CMK (cell line): ENCODE measurements at regions not wholly inside any gene's neighbourhood (a gene's known extent, or its start where the extent isn't known, plus 50 kb on each side); places are given as distances from the start of the nearest gene placed in this dataset.
"Not testable (repeated sequence)": the region's sequence is repeated elsewhere in the genome, so short reads cannot be mapped to it uniquely, and the experiment has no call there.

ENCODE experiments used
- DNase-seq: peaks from one replicate; pipeline ENCODE4 v3.0.0-alpha.2; 2010; ENCODE audit warnings: low read depth

DNA sequence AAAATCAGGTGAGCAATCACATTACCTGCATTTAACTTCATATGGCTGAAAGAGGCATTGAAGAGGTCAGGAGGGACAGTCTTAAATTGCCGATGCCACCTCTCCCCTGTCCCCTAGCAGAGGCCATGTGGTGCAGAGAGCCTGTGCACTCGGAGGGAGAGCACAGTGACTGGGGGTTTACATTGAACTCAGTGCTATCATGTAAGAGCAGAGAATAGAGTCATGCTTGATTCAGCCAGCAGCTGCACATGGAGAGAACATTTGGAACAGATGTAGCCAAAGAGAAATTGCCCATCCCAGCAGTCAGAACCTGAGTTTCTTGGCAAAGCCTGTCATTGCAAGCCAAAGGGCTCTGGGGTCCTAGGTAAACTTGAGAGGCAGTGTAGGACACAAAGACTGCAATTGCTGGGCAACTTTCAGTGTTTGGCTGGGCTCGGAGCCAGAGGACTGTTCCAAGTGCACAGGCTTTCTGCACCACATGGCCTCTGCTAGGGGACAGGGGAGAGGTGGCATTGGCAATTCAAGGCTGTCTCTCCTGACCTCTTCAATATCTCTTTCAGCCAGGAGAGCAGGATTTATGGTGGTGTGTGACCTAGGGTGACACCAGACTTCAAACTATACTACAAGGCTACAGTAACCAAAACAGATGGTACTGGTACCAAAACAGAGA, 267.1 kb downstream of the REEP3 start:
- no peak for DNase-seq

DNA sequence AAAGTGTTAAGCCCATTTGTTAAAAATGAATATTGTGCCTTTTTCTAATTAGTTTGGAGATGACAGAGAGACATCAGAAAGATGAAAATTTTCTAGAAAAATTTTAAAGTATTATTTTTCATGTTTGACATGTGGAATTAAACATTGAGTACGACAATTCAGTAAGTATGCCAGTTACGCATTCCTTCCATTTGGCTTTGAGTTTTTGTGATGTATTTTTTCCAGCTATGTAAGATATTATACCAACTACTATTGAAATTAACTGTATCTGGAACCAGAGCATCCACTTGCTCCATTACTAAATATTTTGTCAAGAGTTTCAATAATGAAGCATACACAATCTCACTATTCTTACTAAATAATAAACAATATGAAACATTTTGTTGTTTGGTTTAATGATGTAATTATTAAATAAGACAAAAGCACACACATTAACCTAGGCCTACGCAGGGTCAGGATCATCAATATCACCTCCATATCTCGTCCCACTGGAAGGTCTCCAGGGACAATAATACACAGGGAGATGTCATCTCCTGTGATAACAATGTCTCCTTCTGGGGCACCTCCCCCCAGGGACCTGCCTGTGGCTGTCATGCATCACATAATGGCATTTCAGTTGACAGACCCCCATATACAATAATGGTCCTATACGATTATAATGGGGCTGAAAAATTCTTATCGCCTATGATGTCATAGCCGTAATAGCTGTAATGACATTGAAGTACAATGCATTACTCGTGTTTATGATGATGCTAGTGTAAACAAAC, 274.1 kb downstream of the REEP3 start:
- no peak for DNase-seq

DNA sequence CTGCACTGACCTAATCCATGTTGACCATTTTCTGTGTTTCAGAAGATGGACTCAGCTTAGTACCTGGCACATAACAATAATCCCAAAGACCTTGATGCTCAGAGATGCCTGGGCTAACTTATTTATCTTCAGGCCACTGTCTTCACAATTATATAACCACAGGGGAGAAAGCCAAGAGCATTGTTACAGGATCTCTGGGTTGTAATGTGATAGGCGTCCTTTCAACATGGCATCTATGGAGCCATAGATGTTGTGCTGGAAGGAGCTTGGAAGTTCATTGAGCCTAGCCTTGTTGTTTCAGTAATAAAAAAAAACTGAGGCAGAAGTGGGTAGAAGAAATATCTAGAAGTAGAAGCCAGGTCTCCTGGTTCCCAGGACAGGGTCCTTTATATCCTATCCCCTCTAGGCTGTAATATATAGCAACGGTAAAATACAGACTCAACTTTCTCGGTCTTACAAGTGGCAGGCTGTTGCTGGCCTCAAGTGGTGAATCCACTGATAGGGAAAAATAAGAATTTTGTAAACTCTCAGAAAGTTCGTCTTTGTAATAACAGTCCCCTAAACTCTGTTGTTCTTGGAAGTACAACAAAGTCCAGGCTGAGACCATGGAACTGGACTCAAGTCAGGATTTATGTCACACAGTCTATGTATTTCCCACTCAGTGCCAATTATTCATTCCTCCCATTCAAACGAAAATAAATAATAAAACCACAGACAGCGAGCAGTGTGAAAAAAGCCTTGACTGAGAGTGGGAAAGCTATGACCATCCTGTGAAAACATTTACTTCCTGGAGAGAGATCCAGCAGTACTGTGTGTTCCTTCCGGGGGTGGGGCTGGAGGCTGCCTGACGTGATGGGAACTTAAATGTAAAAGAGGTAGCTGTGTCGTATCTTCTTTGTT, 277.6 kb downstream of the REEP3 start:
- DNase-seq = no peak

DNA sequence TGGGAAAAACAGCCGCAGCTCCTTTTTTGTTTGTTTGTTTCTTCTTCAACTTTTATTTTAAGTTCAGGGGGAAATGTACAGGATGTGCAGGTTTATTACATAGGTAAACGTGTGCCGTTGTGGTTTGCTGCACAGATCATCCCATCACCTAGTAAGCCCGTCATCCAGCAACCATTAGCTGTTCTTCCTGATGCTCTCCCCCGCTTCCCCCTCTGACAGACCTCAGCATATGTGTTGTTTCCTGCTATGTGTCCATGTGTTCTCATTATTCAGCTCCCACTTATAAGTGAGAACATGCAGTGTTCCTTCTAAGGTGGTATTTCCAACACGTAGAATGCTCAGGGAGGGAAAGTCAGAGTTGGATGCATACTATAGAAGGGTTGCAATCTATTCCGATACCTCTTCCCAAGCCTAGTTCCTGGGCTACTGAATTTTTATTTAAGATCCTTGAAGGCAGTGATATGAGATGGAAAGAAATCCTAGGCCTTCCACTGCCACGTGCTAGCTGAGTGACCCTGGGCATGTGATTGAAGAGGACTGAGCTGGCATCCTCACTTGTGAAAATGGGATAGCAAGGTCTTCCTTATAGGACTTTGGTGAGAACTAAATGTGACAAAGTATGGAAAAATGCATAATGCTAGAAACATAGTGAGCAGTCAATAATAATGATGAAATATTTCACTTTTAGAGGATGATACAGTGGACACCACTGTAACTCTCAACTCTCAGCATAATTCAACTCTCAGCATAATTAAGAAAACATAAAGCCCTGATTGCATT, 278.5 kb downstream of the REEP3 start:
- DNase-seq = no peak

DNA sequence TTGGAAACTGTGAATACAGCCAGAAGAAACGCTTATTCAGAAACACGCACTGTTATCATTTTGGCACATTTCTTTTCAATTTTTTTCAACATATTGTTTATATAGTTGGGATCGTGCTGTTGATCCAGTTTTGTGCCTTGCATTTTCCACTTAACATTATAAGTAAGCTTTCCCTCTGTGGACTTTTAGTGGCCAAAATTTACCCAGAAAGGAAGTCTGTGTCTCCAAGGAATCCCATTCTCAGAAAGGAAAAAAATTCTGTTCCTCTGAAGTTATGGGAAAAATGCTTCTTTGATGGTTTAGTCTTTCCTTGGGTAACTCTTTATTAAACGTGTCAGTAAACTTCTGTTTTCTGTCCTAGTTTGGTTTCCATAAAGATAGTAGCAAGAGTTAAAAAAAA, 280.0 kb downstream of the REEP3 start:
- no peak for DNase-seq

DNA sequence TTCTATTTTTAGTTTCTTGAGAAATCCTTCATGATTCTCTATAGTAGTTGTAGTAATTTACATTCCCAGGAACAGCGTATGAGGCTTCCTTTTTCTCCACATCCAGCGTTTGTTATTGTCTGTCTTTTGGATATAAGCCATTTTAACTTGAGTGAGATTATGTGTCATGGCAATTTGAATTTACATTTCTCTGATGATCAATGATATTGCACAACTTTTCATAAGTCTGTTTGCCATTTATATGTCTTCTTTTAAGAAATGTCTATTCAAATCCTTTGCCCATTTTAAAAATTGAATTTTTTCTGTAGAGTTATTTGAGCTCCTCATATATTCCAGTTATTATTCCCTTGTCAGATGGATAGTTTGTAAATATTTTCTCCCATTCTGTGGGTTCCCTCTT, 285.1 kb downstream of the REEP3 start:
- DNase-seq = no peak

DNA sequence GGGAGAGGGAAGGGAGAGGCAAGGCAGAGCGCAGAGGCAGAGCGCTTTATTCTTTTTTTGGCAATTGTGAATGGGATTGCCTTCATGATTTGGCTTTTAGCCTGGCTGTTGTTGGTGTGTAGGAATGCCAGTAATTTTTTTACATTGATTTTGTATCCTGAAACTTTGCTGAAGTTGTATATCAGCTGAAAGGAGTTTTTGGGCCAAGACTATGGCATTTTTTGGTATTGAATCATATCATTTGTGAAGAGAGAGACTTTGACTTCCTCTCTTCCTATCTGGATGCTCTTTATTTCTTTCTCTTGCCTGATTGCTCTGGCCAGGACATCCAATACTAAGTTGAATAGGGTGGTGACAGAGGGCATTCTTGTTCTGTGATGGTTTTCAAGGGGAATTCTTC, 291.3 kb downstream of the REEP3 start:
- DNase-seq = no peak

DNA sequence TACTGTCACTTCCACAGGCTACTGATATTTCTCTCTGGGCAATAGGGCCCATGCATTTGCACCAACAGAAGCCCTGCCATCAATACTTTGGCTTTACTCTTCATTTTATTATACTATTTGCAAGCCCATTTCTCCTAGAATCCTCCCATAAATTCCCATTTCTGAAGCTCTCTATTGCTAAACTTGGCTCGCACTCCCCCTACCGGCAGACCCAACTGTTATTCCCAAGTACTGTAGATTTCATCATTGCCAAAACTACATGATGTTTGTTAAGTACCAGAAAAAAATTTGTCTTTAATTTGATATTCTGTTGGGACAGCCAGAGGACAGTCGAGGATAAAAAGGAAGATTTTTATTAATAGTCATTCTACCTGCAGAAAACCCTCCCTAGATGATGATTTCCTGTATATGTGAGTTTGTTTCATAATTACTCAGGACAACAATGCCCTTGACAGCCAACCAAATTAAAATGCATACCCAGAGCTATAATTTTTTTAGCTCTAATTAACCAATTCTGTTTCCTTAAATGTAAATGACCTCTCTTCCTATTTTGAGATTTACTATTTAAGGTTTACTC, 298.6 kb downstream of the REEP3 start:
- peak; percentile 34 for DNase-seq

DNA sequence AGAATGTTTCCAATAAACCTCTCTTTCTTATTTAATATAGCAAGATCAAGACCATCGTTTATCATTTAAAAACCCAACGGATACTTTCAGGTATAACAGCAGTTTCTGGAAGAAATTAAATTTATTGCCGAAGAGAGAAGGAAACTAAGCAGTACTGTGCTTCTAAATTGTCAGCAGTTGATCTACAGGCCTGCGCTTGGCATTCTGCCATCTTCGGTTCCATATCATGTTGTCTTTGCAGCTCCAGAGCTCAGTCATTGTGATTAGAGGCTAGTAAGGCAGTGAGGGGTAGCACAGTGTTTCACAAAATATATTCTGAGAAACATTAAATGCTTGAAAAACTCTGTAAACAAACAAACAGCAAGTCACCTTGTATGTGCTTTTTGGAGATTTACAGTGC, 301.3 kb downstream of the REEP3 start:
- DNase-seq = no peak

DNA sequence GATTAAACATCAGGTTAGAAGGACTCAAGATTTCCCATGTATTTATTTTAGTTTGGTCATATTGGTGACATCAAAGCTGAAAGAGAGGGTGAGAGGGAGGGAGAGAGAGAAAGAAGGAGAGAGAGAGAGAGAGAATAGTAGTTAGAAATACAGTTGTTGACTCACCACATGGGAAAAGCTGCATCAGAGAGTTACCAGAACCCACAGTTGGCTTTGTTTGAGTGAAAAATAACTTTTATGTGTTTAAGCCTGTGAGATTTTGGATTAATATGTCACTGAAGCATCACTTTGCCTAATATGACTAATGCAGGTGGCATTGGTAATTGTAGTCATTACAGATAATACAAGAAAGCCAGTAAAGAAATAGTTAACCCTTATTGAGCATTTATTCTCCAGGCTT, 303.9 kb downstream of the REEP3 start:
- DNase-seq = no peak

DNA sequence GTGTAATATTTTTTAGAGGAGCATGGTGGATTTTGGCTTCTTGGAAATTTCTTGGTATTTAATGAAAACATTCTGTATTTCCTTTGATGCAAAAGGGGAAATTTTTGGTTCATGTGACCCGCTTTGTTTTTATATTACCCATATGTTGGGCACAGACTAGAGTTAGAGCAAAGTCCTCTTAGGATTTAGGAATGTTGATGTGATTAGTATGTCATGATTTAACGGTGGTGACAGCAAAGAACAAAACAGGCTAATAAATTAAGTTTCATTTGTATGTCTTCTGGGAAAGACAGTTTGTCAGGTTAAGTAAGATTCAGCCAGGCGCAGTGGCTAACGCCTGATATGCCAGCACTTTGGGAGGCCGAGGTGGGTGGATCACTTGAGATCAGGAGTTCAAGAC, 304.6 kb downstream of the REEP3 start:
- DNase-seq = no peak

DNA sequence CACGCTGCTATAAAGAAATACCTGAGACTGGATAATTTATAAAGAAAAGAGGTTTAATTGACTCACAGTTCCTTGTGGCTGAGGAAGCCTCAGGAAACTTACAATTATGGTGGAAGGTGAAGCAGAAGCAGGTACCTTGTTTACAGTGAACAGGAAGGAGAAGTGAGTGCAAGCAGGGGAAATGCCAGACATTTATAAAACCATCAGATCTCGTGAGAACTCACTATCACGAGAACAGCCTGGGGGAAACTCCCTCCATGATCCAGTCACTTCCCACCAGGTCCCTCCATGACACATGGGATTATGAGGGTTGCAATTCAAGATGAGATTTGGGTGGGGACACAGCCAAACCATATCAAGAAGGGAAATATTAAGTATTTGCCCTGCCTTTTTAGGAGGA, 305.8 kb downstream of the REEP3 start:
- DNase-seq = not testable (repeated sequence)

DNA sequence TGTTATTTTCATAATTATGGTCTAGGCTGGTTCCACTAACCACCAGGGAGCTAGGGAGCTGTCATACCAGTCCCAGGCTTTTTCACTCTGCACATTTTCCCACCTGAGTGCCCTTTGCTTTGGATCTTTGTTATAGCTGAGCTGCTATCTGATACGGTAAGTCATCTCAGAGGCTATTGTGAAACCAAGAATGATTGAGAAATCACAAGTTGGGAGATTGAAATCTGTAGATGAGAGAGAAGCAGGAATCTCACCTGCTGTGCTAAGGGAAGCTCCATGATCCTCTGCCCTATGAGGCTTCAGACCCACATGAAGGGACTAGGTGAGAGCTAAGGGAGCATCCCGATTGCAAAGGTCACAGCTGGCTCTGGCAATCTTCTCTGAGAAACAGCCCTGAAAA, 307.8 kb downstream of the REEP3 start:
- no peak for DNase-seq

DNA sequence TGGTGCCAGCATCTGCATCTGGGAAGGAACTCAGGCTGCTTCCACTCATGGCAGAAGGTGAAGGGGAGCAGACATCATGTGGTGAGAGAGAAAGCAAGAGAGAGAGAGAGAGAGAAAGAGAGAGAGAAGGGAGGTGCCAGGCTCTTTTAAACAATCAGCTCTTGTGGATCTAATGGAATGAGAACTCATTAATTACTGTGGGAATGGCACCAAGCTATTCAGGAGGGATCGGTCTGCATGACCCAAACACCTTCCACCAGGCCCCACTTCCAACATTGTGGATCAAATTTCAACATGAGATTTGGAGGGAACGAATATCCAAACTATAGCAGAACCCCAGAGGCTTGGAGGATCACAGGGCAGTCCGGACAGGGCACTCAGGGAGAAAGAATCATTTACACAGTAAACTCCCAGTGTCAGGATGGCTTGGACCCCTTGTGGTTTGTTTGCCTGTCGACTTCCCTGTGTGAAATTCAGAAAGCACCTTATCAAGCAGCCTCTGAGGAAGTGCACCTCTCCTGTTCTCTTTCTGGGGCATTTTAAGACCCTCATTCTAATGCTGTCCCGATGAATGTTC, 308.5 kb downstream of the REEP3 start:
- DNase-seq = no peak

DNA sequence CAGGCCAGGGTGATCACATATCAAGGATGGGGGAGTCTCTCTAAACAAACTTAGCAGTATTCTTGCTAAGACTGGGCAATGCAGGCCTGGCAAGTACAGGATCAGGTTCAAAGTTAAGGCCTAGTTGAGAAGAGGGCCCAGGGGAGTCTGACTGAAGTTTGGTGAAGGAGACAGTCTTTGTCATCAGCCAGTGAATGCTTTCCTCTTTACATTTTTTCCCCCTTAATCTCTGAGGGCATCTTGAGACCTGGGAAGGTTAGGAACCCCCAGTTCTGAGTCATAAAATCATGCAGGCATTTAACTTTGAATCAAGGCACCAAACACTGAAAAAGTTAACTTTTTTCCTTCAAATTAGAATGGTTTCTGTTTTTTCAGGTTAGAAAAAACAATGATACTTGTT, 311.5 kb downstream of the REEP3 start:
- DNase-seq = no peak

DNA sequence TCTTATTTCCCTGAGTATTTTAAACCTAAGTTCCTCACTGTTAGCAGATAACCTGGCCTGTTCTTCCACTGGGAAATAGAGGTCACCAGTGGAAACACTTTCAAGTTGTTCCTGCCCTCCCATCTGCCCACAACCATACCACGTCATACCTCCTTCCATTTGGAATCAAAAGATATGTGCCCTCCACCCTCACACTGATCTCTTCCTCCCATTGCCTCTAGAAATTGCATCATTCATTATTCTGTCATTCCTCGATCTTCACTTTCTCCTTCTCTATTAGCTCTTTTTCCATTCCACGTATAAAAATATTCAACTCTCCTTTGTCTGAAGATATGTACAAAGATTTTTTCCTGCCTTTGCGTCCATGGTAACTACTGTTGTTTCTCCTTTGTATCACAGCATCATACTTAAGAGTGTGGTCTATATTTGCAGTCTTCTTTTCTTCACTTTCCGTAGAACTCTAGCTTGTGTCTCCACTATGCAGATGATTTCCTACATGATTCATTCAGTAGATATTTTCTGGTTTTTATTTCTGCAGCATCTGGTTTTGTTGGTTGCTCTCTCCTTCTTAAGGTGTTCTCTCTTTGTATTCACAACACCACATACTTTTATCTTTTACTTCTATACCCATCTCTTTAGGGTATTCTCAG, 312.3 kb downstream of the REEP3 start:
- peak; percentile 22 for DNase-seq

DNA sequence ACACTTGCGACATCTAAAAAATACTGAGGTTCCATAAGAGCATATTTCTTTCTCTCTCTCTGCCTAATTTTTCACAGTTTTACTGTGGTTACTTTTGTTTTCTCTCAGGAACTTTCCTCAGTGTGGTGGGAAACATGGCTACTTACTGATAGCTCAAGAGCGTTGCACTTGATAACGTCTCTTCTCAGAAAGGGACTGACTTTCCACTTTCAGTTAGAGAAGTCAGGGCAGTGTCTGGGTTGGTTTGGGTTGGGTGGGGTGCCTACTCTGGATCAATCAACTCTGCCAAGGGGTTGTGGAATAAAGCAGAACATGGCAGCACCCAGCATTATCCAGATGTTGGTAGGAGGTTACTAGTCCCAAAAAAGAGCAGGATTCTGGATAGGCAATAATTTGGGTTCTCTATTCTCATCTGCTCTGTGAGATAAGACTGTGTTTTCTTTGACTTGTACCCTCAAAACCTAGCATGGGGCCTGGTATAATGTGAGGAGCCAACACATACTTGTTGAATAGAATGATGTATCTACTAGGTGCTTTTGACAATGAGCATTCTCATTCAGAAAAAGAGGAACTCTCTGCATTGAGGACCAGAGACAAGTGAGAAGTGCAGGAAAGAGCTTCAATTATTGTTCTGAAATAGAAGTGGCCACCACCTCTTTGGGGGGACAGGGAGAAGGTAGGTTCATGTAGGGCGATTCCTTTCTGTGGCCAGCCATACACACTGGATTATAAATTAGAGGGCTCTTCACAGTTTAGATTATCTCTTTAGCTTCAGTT, 315.7 kb downstream of the REEP3 start:
- peak; percentile 47 for DNase-seq

DNA sequence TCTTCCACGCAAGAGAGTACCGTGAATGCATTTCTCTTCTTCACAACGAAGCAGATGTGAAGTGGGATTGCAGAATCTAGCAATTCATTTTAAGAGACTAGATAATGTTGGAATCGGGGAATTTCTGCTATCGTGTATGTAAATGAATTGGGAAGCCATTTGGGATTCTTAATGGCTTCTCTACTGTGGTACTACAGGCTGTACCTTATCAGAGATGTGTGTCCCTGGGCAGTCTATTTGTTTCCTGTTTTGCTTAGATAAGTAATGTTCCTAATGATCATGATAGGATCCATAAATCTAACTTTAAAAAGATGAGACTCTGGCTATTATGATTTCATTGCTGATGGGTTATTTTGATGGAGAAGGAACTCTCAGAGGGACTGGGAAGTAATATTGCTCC, 320.6 kb downstream of the REEP3 start:
- no peak for DNase-seq

DNA sequence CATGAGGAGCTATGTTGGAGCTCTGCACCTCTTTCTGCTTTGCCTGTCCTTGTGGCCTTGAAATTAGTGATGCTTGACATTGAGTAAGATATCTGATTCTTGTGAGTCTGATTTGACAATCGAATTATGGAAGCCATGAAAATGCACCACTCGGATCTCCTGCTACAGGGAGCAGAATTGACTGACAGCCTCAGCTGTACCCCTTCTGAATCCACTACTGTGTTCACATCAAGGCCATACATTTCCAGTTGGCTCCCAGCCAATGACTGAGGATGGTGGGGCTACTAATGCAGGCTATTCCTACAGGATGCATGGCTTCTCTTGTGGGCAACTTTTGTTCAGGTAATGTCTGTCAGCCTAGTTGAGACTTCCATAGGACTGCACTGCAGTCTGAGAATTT, 321.9 kb downstream of the REEP3 start:
- DNase-seq = no peak

DNA sequence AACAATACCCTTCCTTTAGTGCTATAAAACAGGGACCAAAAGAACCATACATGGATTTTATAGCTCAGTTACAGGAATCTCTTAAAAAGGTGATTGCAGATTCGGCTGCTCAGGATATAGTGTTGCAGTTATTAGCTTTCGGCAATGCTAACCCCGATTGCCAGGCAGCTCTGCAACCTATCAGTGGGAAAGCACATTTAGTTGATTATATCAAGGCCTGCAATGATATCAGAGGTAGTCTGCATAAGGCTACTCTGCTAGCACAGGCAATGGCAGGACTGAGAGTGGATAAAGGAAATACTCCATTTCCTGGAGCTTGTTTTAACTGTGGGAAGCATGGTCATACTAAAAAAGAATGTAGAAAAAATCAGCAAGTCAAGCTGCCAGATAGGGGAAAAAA, 327.7 kb downstream of the REEP3 start:
- DNase-seq = not testable (repeated sequence)
